Neural progenitor cell (in vitro differentiated cells): ENCODE measurements at regions not wholly inside any gene's neighbourhood (a gene's known extent, or its start where the extent isn't known, plus 50 kb on each side); places are given as distances from the start of the nearest gene placed in this dataset.

Experiments
- DNase-seq: peaks from one replicate; pipeline ENCODE4 v3.0.0-alpha.2; 2016; ENCODE audit warnings: low spot score
- H2AFZ ChIP-seq: fragments of 200-600 bp; sonication (generic); replicated peaks from 2 replicates; pipeline ENCODE4 v1.6.1; 2016; ENCODE audit warnings: antibody characterized with exemption
- H3F3A ChIP-seq: fragments of 200-600 bp; sonication (generic); 2 replicates; pipeline ENCODE4 v1.6.1; 2016; ENCODE audit warnings: antibody characterized with exemption, low read depth
- H3K27ac ChIP-seq: fragments of 200-600 bp; sonication (generic); 2 replicates; pipeline ENCODE4 v1.5.1; 2016; ENCODE audit warnings: mild to moderate bottlenecking
- H3K27me3 ChIP-seq: fragments of 200-600 bp; sonication (generic); 2 replicates; pipeline ENCODE4 v1.6.1; 2016; ENCODE audit warnings: mild to moderate bottlenecking, moderate library complexity
- H3K36me3 ChIP-seq: fragments of 200-600 bp; sonication (generic); 2 replicates; pipeline ENCODE4 v1.5.1; 2016
- H3K4me1 ChIP-seq: fragments of 200-600 bp; sonication (generic); 2 replicates; pipeline ENCODE4 v1.6.1; 2016; ENCODE audit warnings: mixed run types
- H3K4me2 ChIP-seq: fragments of 200-600 bp; sonication (generic); 2 replicates; pipeline ENCODE4 v1.6.1; 2016
- H3K4me3 ChIP-seq: fragments of 200-600 bp; sonication (generic); 2 replicates; pipeline ENCODE4 v1.5.1; 2016
- H3K79me2 ChIP-seq: fragments of 200-600 bp; sonication (generic); 2 replicates; pipeline ENCODE4 v1.6.1; 2016; ENCODE audit warnings: low read depth
- H3K9ac ChIP-seq: fragments of 200-600 bp; sonication (generic); 2 replicates; pipeline ENCODE4 v1.6.1; 2016
- H3K9me3 ChIP-seq: fragments of 200-600 bp; sonication (generic); 2 replicates; pipeline ENCODE4 v1.5.1; 2016; ENCODE audit warnings: low read depth
- H4K20me1 ChIP-seq: fragments of 200-600 bp; sonication (generic); 2 replicates; pipeline ENCODE4 v1.6.1; 2016; ENCODE audit warnings: low read depth
- H3K27ac Mint-ChIP-seq: 3 replicates; pipeline ENCODE4 v1.8.0; 2021; ENCODE audit warnings: mixed read lengths
- H3K27me3 Mint-ChIP-seq: 2 replicates; pipeline ENCODE4 v1.8.0; 2022; ENCODE audit warnings: low read depth, mild to moderate bottlenecking, inconsistent platforms, moderate library complexity, mixed read lengths; ENCODE audit not compliant: insufficient read depth
- H3K36me3 Mint-ChIP-seq: 3 replicates; pipeline ENCODE4 v1.8.0; 2021; ENCODE audit warnings: mixed read lengths
- H3K4me1 Mint-ChIP-seq: 3 replicates; pipeline ENCODE4 v1.8.0; 2021; ENCODE audit warnings: mixed read lengths
- H3K4me3 Mint-ChIP-seq: 3 replicates; pipeline ENCODE4 v1.8.0; 2021; ENCODE audit warnings: mild to moderate bottlenecking, moderate library complexity, mixed read lengths
- H3K9me3 Mint-ChIP-seq: 3 replicates; pipeline ENCODE4 v1.8.0; 2020; ENCODE audit warnings: mixed read lengths
- EZH2 ChIP-seq: fragments of 200-600 bp; sonication (generic); IDR thresholded peaks from 2 replicates; pipeline ENCODE4 v1.6.1; 2017; ENCODE audit warnings: antibody characterized with exemption, mild to moderate bottlenecking, moderate library complexity
- EZH2phosphoT487 ChIP-seq: fragments of 200-600 bp; sonication (generic); IDR thresholded peaks from 2 replicates; pipeline ENCODE4 v1.6.1; 2017; ENCODE audit warnings: antibody characterized with exemption
- TF ChIP-seq, protein P1 (sequence below): fragments of 200-600 bp; sonication (generic); IDR thresholded peaks from 2 replicates; pipeline ENCODE4 v1.5.1; 2017; ENCODE audit warnings: antibody characterized with exemption, mild to moderate bottlenecking

DNA sequence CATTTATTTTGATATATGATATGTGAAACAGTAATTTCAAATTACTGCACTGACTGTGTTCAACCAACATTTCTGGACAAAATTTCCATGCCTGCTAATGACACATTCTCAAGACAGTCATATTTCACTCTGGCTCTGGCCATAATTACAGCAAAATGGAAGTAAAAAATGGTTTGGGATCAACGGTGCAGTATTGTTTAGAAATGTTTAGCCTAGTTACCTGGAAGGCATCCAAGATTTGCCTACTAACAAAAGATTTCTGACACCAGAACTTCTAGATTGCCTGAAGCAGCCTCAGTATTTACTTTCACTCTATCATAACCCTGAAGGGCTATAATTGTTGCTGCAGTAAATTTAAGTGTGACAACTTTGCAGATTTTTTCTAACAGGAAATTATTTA is 416.3 kb downstream of the PCDH10 start:
- Histone ChIP-seq H3K4me2 (no peak overlapping the region), H2AFZ (no peak overlapping the region)
- H3K4me1 Mint-ChIP-seq: peaks cover 11% of the 10 kb centered on the region

DNA sequence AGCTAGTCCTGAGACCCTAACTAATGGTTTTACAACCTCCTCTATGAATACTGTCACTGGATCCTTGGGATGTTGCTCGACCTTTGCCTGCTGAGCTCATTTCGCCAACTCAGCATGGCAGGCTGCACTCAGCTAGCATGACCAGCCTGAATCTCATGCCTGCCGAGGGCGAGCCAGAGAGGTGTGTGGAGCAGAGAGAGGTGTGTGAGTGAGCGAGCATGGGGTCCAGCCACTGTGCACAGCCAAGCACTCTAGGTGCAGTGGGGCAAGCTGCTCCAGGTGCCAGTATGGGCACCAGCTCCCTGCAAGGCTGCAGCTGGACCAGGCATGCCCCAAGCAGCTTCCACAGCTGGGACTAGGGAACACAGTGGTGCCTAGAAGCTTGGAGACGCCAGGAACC is 410.9 kb downstream of the PCDH10 start:
- H3K36me3 ChIP-seq: no peaks in the 10 kb centered on the region
- H3F3A ChIP-seq: no peaks in the 10 kb centered on the region
- peaks cover 2% of the 10 kb centered on the region for H3K9me3 Mint-ChIP-seq
- no peaks in the 10 kb centered on the region for H3K27me3 ChIP-seq
- no peak overlapping the region for H3K4me3 ChIP-seq
- H3K36me3 Mint-ChIP-seq: no peaks in the 10 kb centered on the region
- peaks cover 2% of the 10 kb centered on the region for H3K4me1 Mint-ChIP-seq
- TF ChIP-seq EZH2 (no peak), EZH2phosphoT487 (no peak)
- TF ChIP-seq, protein P1, sequence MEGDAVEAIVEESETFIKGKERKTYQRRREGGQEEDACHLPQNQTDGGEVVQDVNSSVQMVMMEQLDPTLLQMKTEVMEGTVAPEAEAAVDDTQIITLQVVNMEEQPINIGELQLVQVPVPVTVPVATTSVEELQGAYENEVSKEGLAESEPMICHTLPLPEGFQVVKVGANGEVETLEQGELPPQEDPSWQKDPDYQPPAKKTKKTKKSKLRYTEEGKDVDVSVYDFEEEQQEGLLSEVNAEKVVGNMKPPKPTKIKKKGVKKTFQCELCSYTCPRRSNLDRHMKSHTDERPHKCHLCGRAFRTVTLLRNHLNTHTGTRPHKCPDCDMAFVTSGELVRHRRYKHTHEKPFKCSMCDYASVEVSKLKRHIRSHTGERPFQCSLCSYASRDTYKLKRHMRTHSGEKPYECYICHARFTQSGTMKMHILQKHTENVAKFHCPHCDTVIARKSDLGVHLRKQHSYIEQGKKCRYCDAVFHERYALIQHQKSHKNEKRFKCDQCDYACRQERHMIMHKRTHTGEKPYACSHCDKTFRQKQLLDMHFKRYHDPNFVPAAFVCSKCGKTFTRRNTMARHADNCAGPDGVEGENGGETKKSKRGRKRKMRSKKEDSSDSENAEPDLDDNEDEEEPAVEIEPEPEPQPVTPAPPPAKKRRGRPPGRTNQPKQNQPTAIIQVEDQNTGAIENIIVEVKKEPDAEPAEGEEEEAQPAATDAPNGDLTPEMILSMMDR: no peak
- H3K27me3 Mint-ChIP-seq: no peaks in the 10 kb centered on the region
- no peak for DNase-seq
- no peak overlapping the region for H3K27ac Mint-ChIP-seq
- no peak overlapping the region for H3K4me2 ChIP-seq
- no peaks in the 10 kb centered on the region for H3K79me2 ChIP-seq
- no peak overlapping the region for H3K4me3 Mint-ChIP-seq
- H3K27ac ChIP-seq: no peak overlapping the region
- no peaks in the 10 kb centered on the region for H4K20me1 ChIP-seq
- H3K4me1 ChIP-seq: no peaks in the 10 kb centered on the region
- no peaks in the 10 kb centered on the region for H3K9me3 ChIP-seq
- no peak overlapping the region for H3K9ac ChIP-seq
- H2AFZ ChIP-seq: peak overlapping the region; percentile 13

More for the DNA sequence above, 416.3 kb downstream of the PCDH10 start:
- Histone ChIP-seq H3K9me3 (no peaks in the 10 kb centered on the region), H3K27me3 (no peaks in the 10 kb centered on the region), H3K27ac (no peak overlapping the region), H3F3A (no peaks in the 10 kb centered on the region), H4K20me1 (no peaks in the 10 kb centered on the region), H3K4me1 (no peaks in the 10 kb centered on the region), H3K36me3 (no peaks in the 10 kb centered on the region), H3K4me3 (no peak overlapping the region), H3K9ac (no peak overlapping the region), H3K79me2 (no peaks in the 10 kb centered on the region)
- Mint-ChIP-seq H3K27me3 (peaks cover 3% of the 10 kb centered on the region), H3K9me3 (peaks cover 4% of the 10 kb centered on the region), H3K36me3 (no peaks in the 10 kb centered on the region), H3K27ac (no peak overlapping the region), H3K4me3 (no peak overlapping the region)
- DNase-seq: no peak
- TF ChIP-seq, protein P1: no peak

DNA sequence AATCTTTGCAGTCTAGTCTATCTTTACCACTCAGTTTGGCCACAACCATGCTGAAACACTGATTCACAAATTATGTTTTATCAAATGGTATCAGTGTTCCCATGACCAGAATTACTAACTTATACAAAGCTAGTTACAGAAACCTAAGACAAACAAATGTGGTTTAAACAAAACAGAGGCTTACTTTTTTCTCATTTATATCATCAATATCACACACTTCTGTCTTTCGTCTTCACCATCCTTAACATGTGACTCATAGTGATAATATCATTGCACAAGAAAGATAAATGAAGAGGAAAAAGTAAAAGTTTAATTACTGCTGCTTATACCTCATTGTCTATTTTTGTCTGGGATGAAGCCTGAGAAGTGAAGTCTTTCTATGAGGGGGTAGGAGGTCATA is 406.6 kb downstream of the PCDH10 start:
- no peak for DNase-seq
- H3K4me3 Mint-ChIP-seq: no peak overlapping the region

More for the DNA sequence above, 406.6 kb downstream of the PCDH10 start:
- H3K4me1 ChIP-seq: no peaks in the 10 kb centered on the region
- H3K27me3 Mint-ChIP-seq: no peaks in the 10 kb centered on the region
- no peak for TF ChIP-seq EZH2
- TF ChIP-seq, protein P1: no peak
- TF ChIP-seq EZH2phosphoT487: no peak
- no peaks in the 10 kb centered on the region for H3K36me3 ChIP-seq
- peaks cover 2% of the 10 kb centered on the region for H3K4me1 Mint-ChIP-seq
- no peaks in the 10 kb centered on the region for H3K27me3 ChIP-seq
- no peak overlapping the region for H3K4me2 ChIP-seq
- no peaks in the 10 kb centered on the region for H3K9me3 ChIP-seq
- no peak overlapping the region for H3K4me3 ChIP-seq
- no peak overlapping the region for H3K9ac ChIP-seq
- H3K79me2 ChIP-seq: no peaks in the 10 kb centered on the region
- no peak overlapping the region for H3K27ac ChIP-seq
- no peaks in the 10 kb centered on the region for H4K20me1 ChIP-seq
- H3K36me3 Mint-ChIP-seq: no peaks in the 10 kb centered on the region
- H2AFZ ChIP-seq: no peak overlapping the region
- H3K27ac Mint-ChIP-seq: no peak overlapping the region
- H3K9me3 Mint-ChIP-seq: no peaks in the 10 kb centered on the region
- no peaks in the 10 kb centered on the region for H3F3A ChIP-seq
